ENCODE measurements at regions not wholly inside any gene's neighbourhood (a gene's known extent, or its start where the extent isn't known, plus 50 kb on each side); places are given as distances from the start of the nearest gene placed in this dataset.
"Not testable (repeated sequence)": the region's sequence is repeated elsewhere in the genome, so short reads cannot be mapped to it uniquely, and the experiment has no call there.

GRCh38 chr1:56092684-56093570 lies 486.4 kb downstream of the PLPP3 start:
- H3K4me3 ChIP-seq (replicated peaks; ENCODE audit: low read depth, low read length), result no peak overlapping the region
- no peak for TF ChIP-seq CTCF (IDR thresholded peaks at IDR 0.05; ENCODE audit: low read depth, low read length, missing control alignments)
- DNase-seq (ENCODE audit: extremely low read depth, low read depth), result no peak

- not testable (repeated sequence) for DNase-seq (ENCODE audit: extremely low read depth, low read depth); H3K4me3 ChIP-seq (replicated peaks; ENCODE audit: low read depth, low read length)
Observed at GRCh38 chr1:56089826-56090225, 489.5 kb downstream of the PLPP3 start.

- DNase-seq (ENCODE audit: extremely low read depth, low read depth), result no peak
- TF ChIP-seq CTCF (IDR thresholded peaks at IDR 0.05; ENCODE audit: low read depth, low read length, missing control alignments), result no peak
- H3K4me3 ChIP-seq (replicated peaks; ENCODE audit: low read depth, low read length), result no peak overlapping the region
Observed at GRCh38 chr1:56084246-56084645, 495.1 kb downstream of the PLPP3 start.

- H3K4me3 ChIP-seq (replicated peaks; ENCODE audit: low read depth, low read length), result no peak overlapping the region
- no peak for DNase-seq (ENCODE audit: extremely low read depth, low read depth)
- no peak for TF ChIP-seq CTCF (IDR thresholded peaks at IDR 0.05; ENCODE audit: low read depth, low read length, missing control alignments)
Observed at GRCh38 chr1:56081736-56082135, 497.6 kb downstream of the PLPP3 start.

- no peak for DNase-seq (ENCODE audit: extremely low read depth, low read depth)
Observed at GRCh38 chr1:56081173-56081572, 498.2 kb downstream of the PLPP3 start.

GRCh38 chr1:56080123-56080522 lies 499.2 kb downstream of the PLPP3 start:
- no peak for TF ChIP-seq CTCF (IDR thresholded peaks at IDR 0.05; ENCODE audit: low read depth, low read length, missing control alignments)
- no peak for DNase-seq (ENCODE audit: extremely low read depth, low read depth)

More at GRCh38 chr1:56081173-56081572, 498.2 kb downstream of the PLPP3 start:
- no peak overlapping the region for H3K4me3 ChIP-seq (replicated peaks; ENCODE audit: low read depth, low read length)
- no peak for TF ChIP-seq CTCF (IDR thresholded peaks at IDR 0.05; ENCODE audit: low read depth, low read length, missing control alignments)

GRCh38 chr1:56079391-56079790 lies 500.0 kb downstream of the PLPP3 start:
- no peak for TF ChIP-seq CTCF (IDR thresholded peaks at IDR 0.05; ENCODE audit: low read depth, low read length, missing control alignments)
- no peak overlapping the region for H3K4me3 ChIP-seq (replicated peaks; ENCODE audit: low read depth, low read length)
- DNase-seq (ENCODE audit: extremely low read depth, low read depth), result no peak

More at GRCh38 chr1:56080123-56080522, 499.2 kb downstream of the PLPP3 start:
- no peak overlapping the region for H3K4me3 ChIP-seq (replicated peaks; ENCODE audit: low read depth, low read length)

Measured in HFF-Myc (cell line).